ENCODE measurements at regions not wholly inside any gene's neighbourhood (a gene's known extent, or its start where the extent isn't known, plus 50 kb on each side); places are given as distances from the start of the nearest gene placed in this dataset.

- TF ChIP-seq CTCF (conservative IDR thresholded peaks at IDR 0.05; ENCODE audit: low read depth, low read length): no peak
- TF ChIP-seq RAD21 (IDR thresholded peaks at IDR 0.05; ENCODE audit: low read length): no peak
- no peak for TF ChIP-seq POLR2A (IDR thresholded peaks at IDR 0.05; ENCODE audit: low read depth, low read length)
- TF ChIP-seq MXI1 (IDR thresholded peaks at IDR 0.05; ENCODE audit: borderline replicate concordance, low read depth, low read length): no peak
- TF ChIP-seq RFX5 (IDR thresholded peaks at IDR 0.05; ENCODE audit: low read depth, low read length): no peak
- no peak for TF ChIP-seq BHLHE40 (IDR thresholded peaks at IDR 0.05; ENCODE audit: low read depth, low read length)
- TF ChIP-seq FOS (IDR thresholded peaks at IDR 0.05; ENCODE audit: low read depth, low read length): no peak
- no peak for TF ChIP-seq MAZ (IDR thresholded peaks at IDR 0.05; ENCODE audit: borderline replicate concordance, low read depth, low read length)
- TF ChIP-seq MAFK (IDR thresholded peaks at IDR 0.05; ENCODE audit: low read depth, low read length): no peak
- no peak for TF ChIP-seq CEBPB (IDR thresholded peaks at IDR 0.05; ENCODE audit: low read depth, low read length)
Measured at GRCh38 chr5:90307782-90308181, 101.8 kb downstream of the CETN3 start.
